ENCODE measurements at regions not wholly inside any gene's neighbourhood (a gene's known extent, or its start where the extent isn't known, plus 50 kb on each side); places are given as distances from the start of the nearest gene placed in this dataset.

- no peak for TF ChIP-seq POLR2AphosphoS5 (IDR thresholded peaks at IDR 0.05)
- TF ChIP-seq, protein P1, sequence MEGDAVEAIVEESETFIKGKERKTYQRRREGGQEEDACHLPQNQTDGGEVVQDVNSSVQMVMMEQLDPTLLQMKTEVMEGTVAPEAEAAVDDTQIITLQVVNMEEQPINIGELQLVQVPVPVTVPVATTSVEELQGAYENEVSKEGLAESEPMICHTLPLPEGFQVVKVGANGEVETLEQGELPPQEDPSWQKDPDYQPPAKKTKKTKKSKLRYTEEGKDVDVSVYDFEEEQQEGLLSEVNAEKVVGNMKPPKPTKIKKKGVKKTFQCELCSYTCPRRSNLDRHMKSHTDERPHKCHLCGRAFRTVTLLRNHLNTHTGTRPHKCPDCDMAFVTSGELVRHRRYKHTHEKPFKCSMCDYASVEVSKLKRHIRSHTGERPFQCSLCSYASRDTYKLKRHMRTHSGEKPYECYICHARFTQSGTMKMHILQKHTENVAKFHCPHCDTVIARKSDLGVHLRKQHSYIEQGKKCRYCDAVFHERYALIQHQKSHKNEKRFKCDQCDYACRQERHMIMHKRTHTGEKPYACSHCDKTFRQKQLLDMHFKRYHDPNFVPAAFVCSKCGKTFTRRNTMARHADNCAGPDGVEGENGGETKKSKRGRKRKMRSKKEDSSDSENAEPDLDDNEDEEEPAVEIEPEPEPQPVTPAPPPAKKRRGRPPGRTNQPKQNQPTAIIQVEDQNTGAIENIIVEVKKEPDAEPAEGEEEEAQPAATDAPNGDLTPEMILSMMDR (IDR thresholded peaks at IDR 0.05) = no peak
- TF ChIP-seq POLR2A (IDR thresholded peaks at IDR 0.05) = no peak
Measured at GRCh38 chr9:88657893-88658292, 122.9 kb downstream of the NXNL2 start.

Data from gastroesophageal sphincter (tissue), 3 donors.